ENCODE measurements at regions not wholly inside any gene's neighbourhood (a gene's known extent, or its start where the extent isn't known, plus 50 kb on each side); places are given as distances from the start of the nearest gene placed in this dataset.

DNA sequence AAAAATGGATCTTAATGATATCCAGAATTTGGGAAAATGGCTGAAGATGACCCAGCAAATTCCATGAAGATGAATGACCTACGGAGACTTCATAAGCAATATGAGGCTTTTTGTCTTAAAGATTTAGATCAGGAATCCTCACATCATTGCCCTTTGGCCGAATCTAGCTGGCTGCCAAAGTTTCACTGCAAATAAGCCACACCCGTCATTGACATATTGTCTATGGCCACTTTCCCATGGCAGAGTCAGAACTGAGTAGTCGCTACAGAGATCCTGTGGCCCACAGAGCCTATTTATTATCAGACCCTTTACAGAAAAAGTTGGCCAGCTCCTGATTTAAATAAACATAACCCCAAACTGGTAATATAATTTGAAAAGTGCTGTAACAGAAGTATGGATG lies 307.4 kb upstream of the RARB start (continued):
- TF ChIP-seq, protein P1, sequence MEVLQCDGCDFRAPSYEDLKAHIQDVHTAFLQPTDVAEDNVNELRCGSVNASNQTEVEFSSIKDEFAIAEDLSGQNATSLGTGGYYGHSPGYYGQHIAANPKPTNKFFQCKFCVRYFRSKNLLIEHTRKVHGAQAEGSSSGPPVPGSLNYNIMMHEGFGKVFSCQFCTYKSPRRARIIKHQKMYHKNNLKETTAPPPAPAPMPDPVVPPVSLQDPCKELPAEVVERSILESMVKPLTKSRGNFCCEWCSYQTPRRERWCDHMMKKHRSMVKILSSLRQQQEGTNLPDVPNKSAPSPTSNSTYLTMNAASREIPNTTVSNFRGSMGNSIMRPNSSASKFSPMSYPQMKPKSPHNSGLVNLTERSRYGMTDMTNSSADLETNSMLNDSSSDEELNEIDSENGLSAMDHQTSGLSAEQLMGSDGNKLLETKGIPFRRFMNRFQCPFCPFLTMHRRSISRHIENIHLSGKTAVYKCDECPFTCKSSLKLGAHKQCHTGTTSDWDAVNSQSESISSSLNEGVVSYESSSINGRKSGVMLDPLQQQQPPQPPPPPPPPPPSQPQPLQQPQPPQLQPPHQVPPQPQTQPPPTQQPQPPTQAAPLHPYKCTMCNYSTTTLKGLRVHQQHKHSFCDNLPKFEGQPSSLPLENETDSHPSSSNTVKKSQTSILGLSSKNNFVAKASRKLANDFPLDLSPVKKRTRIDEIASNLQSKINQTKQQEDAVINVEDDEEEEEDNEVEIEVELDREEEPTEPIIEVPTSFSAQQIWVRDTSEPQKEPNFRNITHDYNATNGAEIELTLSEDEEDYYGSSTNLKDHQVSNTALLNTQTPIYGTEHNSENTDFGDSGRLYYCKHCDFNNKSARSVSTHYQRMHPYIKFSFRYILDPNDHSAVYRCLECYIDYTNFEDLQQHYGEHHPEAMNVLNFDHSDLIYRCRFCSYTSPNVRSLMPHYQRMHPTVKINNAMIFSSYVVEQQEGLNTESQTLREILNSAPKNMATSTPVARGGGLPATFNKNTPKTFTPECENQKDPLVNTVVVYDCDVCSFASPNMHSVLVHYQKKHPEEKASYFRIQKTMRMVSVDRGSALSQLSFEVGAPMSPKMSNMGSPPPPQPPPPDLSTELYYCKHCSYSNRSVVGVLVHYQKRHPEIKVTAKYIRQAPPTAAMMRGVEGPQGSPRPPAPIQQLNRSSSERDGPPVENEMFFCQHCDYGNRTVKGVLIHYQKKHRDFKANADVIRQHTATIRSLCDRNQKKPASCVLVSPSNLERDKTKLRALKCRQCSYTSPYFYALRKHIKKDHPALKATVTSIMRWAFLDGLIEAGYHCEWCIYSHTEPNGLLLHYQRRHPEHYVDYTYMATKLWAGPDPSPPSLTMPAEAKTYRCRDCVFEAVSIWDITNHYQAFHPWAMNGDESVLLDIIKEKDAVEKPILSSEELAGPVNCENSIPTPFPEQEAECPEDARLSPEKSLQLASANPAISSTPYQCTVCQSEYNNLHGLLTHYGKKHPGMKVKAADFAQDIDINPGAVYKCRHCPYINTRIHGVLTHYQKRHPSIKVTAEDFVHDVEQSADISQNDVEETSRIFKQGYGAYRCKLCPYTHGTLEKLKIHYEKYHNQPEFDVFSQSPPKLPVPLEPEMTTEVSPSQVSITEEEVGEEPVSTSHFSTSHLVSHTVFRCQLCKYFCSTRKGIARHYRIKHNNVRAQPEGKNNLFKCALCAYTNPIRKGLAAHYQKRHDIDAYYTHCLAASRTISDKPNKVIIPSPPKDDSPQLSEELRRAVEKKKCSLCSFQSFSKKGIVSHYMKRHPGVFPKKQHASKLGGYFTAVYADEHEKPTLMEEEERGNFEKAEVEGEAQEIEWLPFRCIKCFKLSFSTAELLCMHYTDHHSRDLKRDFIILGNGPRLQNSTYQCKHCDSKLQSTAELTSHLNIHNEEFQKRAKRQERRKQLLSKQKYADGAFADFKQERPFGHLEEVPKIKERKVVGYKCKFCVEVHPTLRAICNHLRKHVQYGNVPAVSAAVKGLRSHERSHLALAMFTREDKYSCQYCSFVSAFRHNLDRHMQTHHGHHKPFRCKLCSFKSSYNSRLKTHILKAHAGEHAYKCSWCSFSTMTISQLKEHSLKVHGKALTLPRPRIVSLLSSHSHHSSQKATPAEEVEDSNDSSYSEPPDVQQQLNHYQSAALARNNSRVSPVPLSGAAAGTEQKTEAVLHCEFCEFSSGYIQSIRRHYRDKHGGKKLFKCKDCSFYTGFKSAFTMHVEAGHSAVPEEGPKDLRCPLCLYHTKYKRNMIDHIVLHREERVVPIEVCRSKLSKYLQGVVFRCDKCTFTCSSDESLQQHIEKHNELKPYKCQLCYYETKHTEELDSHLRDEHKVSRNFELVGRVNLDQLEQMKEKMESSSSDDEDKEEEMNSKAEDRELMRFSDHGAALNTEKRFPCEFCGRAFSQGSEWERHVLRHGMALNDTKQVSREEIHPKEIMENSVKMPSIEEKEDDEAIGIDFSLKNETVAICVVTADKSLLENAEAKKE (CRISPR knock-in tag; IDR thresholded peaks at IDR 0.05) = no peak
- no peak for TF ChIP-seq EZH2phosphoT487 (IDR thresholded peaks at IDR 0.05; ENCODE audit: unreplicated experiment)
- no peak for TF ChIP-seq NANOG (IDR thresholded peaks at IDR 0.05; ENCODE audit: borderline replicate concordance)
- no peak for TF ChIP-seq CREB1 (CRISPR knock-in tag; IDR thresholded peaks at IDR 0.05; ENCODE audit: low read depth)
- TF ChIP-seq ZNF331 (CRISPR knock-in tag; IDR thresholded peaks at IDR 0.05; ENCODE audit: low read depth) = no peak
- TF ChIP-seq ZNF114 (CRISPR knock-in tag; IDR thresholded peaks at IDR 0.05) = no peak
- TF ChIP-seq, protein P2, sequence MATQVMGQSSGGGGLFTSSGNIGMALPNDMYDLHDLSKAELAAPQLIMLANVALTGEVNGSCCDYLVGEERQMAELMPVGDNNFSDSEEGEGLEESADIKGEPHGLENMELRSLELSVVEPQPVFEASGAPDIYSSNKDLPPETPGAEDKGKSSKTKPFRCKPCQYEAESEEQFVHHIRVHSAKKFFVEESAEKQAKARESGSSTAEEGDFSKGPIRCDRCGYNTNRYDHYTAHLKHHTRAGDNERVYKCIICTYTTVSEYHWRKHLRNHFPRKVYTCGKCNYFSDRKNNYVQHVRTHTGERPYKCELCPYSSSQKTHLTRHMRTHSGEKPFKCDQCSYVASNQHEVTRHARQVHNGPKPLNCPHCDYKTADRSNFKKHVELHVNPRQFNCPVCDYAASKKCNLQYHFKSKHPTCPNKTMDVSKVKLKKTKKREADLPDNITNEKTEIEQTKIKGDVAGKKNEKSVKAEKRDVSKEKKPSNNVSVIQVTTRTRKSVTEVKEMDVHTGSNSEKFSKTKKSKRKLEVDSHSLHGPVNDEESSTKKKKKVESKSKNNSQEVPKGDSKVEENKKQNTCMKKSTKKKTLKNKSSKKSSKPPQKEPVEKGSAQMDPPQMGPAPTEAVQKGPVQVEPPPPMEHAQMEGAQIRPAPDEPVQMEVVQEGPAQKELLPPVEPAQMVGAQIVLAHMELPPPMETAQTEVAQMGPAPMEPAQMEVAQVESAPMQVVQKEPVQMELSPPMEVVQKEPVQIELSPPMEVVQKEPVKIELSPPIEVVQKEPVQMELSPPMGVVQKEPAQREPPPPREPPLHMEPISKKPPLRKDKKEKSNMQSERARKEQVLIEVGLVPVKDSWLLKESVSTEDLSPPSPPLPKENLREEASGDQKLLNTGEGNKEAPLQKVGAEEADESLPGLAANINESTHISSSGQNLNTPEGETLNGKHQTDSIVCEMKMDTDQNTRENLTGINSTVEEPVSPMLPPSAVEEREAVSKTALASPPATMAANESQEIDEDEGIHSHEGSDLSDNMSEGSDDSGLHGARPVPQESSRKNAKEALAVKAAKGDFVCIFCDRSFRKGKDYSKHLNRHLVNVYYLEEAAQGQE (IDR thresholded peaks at IDR 0.05; ENCODE audit: unreplicated experiment) = no peak
- TF ChIP-seq, protein P3, sequence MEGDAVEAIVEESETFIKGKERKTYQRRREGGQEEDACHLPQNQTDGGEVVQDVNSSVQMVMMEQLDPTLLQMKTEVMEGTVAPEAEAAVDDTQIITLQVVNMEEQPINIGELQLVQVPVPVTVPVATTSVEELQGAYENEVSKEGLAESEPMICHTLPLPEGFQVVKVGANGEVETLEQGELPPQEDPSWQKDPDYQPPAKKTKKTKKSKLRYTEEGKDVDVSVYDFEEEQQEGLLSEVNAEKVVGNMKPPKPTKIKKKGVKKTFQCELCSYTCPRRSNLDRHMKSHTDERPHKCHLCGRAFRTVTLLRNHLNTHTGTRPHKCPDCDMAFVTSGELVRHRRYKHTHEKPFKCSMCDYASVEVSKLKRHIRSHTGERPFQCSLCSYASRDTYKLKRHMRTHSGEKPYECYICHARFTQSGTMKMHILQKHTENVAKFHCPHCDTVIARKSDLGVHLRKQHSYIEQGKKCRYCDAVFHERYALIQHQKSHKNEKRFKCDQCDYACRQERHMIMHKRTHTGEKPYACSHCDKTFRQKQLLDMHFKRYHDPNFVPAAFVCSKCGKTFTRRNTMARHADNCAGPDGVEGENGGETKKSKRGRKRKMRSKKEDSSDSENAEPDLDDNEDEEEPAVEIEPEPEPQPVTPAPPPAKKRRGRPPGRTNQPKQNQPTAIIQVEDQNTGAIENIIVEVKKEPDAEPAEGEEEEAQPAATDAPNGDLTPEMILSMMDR (conservative IDR thresholded peaks at IDR 0.05; ENCODE audit: low read depth in 2 of 2) = no peak
- TF ChIP-seq JUNB (IDR thresholded peaks at IDR 0.05; ENCODE audit: unreplicated experiment) = no peak
- no peak for TF ChIP-seq POLR2AphosphoS5 (IDR thresholded peaks at IDR 0.05; ENCODE audit: low read depth)
